ENCODE measurements at regions not wholly inside any gene's neighbourhood (a gene's known extent, or its start where the extent isn't known, plus 50 kb on each side); places are given as distances from the start of the nearest gene placed in this dataset.
"Not testable (repeated sequence)": the region's sequence is repeated elsewhere in the genome, so short reads cannot be mapped to it uniquely, and the experiment has no call there.

GRCh38 chr11:116364925-116365324, 407.9 kb downstream of the BUD13 start:
- DNase-seq, result not testable (repeated sequence)

- no peak for DNase-seq
Observed at GRCh38 chr11:116364348-116364747, 408.4 kb downstream of the BUD13 start.

GRCh38 chr11:116360221-116360941, 412.4 kb downstream of the BUD13 start:
- DNase-seq, result no peak

GRCh38 chr11:116357784-116358544, 414.8 kb downstream of the BUD13 start:
- peak; percentile 1 to 46 (median 22) for DNase-seq

- no peak for DNase-seq
Observed at GRCh38 chr11:116356451-116356850, 416.3 kb downstream of the BUD13 start.

GRCh38 chr11:116355104-116355503, 417.7 kb downstream of the BUD13 start:
- no peak for DNase-seq

GRCh38 chr11:116353589-116353988, 419.2 kb downstream of the BUD13 start:
- DNase-seq, result no peak

- DNase-seq, result no peak
Observed at GRCh38 chr11:116352881-116353280, 419.9 kb downstream of the BUD13 start.

- DNase-seq, result peak; percentile 37 to 79 (median 68)
Observed at GRCh38 chr11:116348226-116348625, 424.6 kb downstream of the BUD13 start.

- no peak for DNase-seq
Observed at GRCh38 chr11:116345575-116345974, 427.2 kb downstream of the BUD13 start.

- no peak for DNase-seq
Observed at GRCh38 chr11:116344601-116345000, 428.2 kb downstream of the BUD13 start.

- no peak for DNase-seq
Observed at GRCh38 chr11:116343270-116343669, 429.5 kb downstream of the BUD13 start.

- no peak for DNase-seq
Observed at GRCh38 chr11:116342148-116342547, 430.6 kb downstream of the BUD13 start.

- no peak for DNase-seq
Observed at GRCh38 chr11:116339306-116340098, 433.3 kb downstream of the BUD13 start.

GRCh38 chr11:116338500-116338899, 434.3 kb downstream of the BUD13 start:
- not testable (repeated sequence) for DNase-seq

GRCh38 chr11:116336540-116336939, 436.2 kb downstream of the BUD13 start:
- DNase-seq, result no peak

GRCh38 chr11:116335891-116336290, 436.9 kb downstream of the BUD13 start:
- DNase-seq, result no peak

- DNase-seq, result no peak
Observed at GRCh38 chr11:116335078-116335477, 437.7 kb downstream of the BUD13 start.

- no peak for DNase-seq
Observed at GRCh38 chr11:116334596-116334995, 438.2 kb downstream of the BUD13 start.

GRCh38 chr11:116333001-116333535, 439.7 kb downstream of the BUD13 start:
- DNase-seq, result peak; percentile 4 to 24 (median 16)

- DNase-seq, result no peak
Observed at GRCh38 chr11:116332391-116332790, 440.4 kb downstream of the BUD13 start.

- no peak for DNase-seq
Observed at GRCh38 chr11:116331381-116331780, 441.4 kb downstream of the BUD13 start.

All from suppressor macrophage (primary cell).